ENCODE measurements at regions not wholly inside any gene's neighbourhood (a gene's known extent, or its start where the extent isn't known, plus 50 kb on each side); places are given as distances from the start of the nearest gene placed in this dataset.

GRCh38 chr13:85728811-85729210 lies 70.4 kb downstream of the SLITRK6 start:
- no peaks in the 10 kb centered on the region for H3K9me3 ChIP-seq (ENCODE audit: low read depth)
- no peaks in the 10 kb centered on the region for H3K79me2 ChIP-seq (ENCODE audit: insufficient read depth)
- no peak for DNase-seq
- no peak overlapping the region for H3K4me3 ChIP-seq
- no peaks in the 10 kb centered on the region for H3F3A ChIP-seq (ENCODE audit: insufficient read depth)
- no peaks in the 10 kb centered on the region for H3K27me3 ChIP-seq (replicated peaks; ENCODE audit: insufficient read depth)
- no peak overlapping the region for H3K4me2 ChIP-seq (ENCODE audit: unreplicated experiment)
- TF ChIP-seq EZH2phosphoT487 (IDR thresholded peaks at IDR 0.05; ENCODE audit: insufficient read depth, low read depth) (no peak), EZH2 (IDR thresholded peaks at IDR 0.05; ENCODE audit: insufficient read depth, poor library complexity, severe bottlenecking) (no peak)
- H3K4me1 ChIP-seq (ENCODE audit: insufficient read depth): no peaks in the 10 kb centered on the region
- H3K9me2 ChIP-seq (ENCODE audit: insufficient read depth): no peaks in the 10 kb centered on the region
- H3K27ac ChIP-seq: no peak overlapping the region
- H4K20me1 ChIP-seq (ENCODE audit: insufficient read depth): no peaks in the 10 kb centered on the region
- H3K9ac ChIP-seq: no peak overlapping the region
- no peak overlapping the region for H2AFZ ChIP-seq
- H3K36me3 ChIP-seq (ENCODE audit: low read depth): no peaks in the 10 kb centered on the region
- in situ Hi-C loops (cut with MboI): no loop called here

GRCh38 chr13:85725433-85725832 lies 73.8 kb downstream of the SLITRK6 start:
- H2AFZ ChIP-seq: no peak overlapping the region
- H3F3A ChIP-seq (ENCODE audit: insufficient read depth): no peaks in the 10 kb centered on the region
- no peaks in the 10 kb centered on the region for H3K36me3 ChIP-seq (ENCODE audit: low read depth)
- H3K4me3 ChIP-seq: no peak overlapping the region
- WGBS, 2 experiments (ENCODE audit: low coverage in 1 of 2, low lambda C conversion rate in 2 of 2, missing lambda C conversion rate in 2 of 2): 38 to 42% methylated on average over 2 of the region's 2 CpGs
- DNase-seq: no peak
- H3K9me2 ChIP-seq (ENCODE audit: insufficient read depth): no peaks in the 10 kb centered on the region
- H3K4me2 ChIP-seq (ENCODE audit: unreplicated experiment): no peak overlapping the region
- TF ChIP-seq EZH2 (IDR thresholded peaks at IDR 0.05; ENCODE audit: insufficient read depth, poor library complexity, severe bottlenecking) (no peak), EZH2phosphoT487 (IDR thresholded peaks at IDR 0.05; ENCODE audit: insufficient read depth, low read depth) (no peak)
- H3K27ac ChIP-seq: no peak overlapping the region
- no peaks in the 10 kb centered on the region for H3K27me3 ChIP-seq (replicated peaks; ENCODE audit: insufficient read depth)
- H3K4me1 ChIP-seq (ENCODE audit: insufficient read depth): no peaks in the 10 kb centered on the region
- in situ Hi-C loops (cut with MboI): no loop called here
- H3K9me3 ChIP-seq (ENCODE audit: low read depth): no peaks in the 10 kb centered on the region
- H3K79me2 ChIP-seq (ENCODE audit: insufficient read depth): no peaks in the 10 kb centered on the region
- no peak overlapping the region for H3K9ac ChIP-seq
- no peaks in the 10 kb centered on the region for H4K20me1 ChIP-seq (ENCODE audit: insufficient read depth)

GRCh38 chr13:85724546-85725432 lies 74.4 kb downstream of the SLITRK6 start:
- Histone ChIP-seq H3K27me3 (replicated peaks; ENCODE audit: insufficient read depth) (no peaks in the 10 kb centered on the region), H3F3A (ENCODE audit: insufficient read depth) (no peaks in the 10 kb centered on the region), H3K4me2 (ENCODE audit: unreplicated experiment) (no peak overlapping the region), H4K20me1 (ENCODE audit: insufficient read depth) (no peaks in the 10 kb centered on the region), H3K36me3 (ENCODE audit: low read depth) (no peaks in the 10 kb centered on the region), H3K9me3 (ENCODE audit: low read depth) (no peaks in the 10 kb centered on the region), H3K27ac (no peak overlapping the region), H2AFZ (no peak overlapping the region), H3K4me3 (no peak overlapping the region), H3K9ac (no peak overlapping the region), H3K9me2 (ENCODE audit: insufficient read depth) (no peaks in the 10 kb centered on the region), H3K79me2 (ENCODE audit: insufficient read depth) (no peaks in the 10 kb centered on the region), H3K4me1 (ENCODE audit: insufficient read depth) (no peaks in the 10 kb centered on the region)
- TF ChIP-seq EZH2phosphoT487 (IDR thresholded peaks at IDR 0.05; ENCODE audit: insufficient read depth, low read depth) (no peak), EZH2 (IDR thresholded peaks at IDR 0.05; ENCODE audit: insufficient read depth, poor library complexity, severe bottlenecking) (no peak)
- DNase-seq: no peak
- 31 to 34% methylated on average over 12 of the region's 12 CpGs for WGBS, 2 experiments (ENCODE audit: low coverage in 1 of 2, low lambda C conversion rate in 2 of 2, missing lambda C conversion rate in 2 of 2)
- in situ Hi-C loops (cut with MboI): no loop called here

GRCh38 chr13:85719749-85720148 lies 79.5 kb downstream of the SLITRK6 start:
- in situ Hi-C loops (cut with MboI): no loop called here
- Histone ChIP-seq H3K4me3 (no peak overlapping the region), H3K9ac (no peak overlapping the region), H3K36me3 (ENCODE audit: low read depth) (no peaks in the 10 kb centered on the region), H2AFZ (no peak overlapping the region), H3K4me2 (ENCODE audit: unreplicated experiment) (no peak overlapping the region), H3K27ac (no peak overlapping the region), H3K9me2 (ENCODE audit: insufficient read depth) (no peaks in the 10 kb centered on the region), H3K79me2 (ENCODE audit: insufficient read depth) (no peaks in the 10 kb centered on the region), H3K4me1 (ENCODE audit: insufficient read depth) (no peaks in the 10 kb centered on the region), H3K9me3 (ENCODE audit: low read depth) (no peaks in the 10 kb centered on the region), H4K20me1 (ENCODE audit: insufficient read depth) (no peaks in the 10 kb centered on the region), H3F3A (ENCODE audit: insufficient read depth) (no peaks in the 10 kb centered on the region), H3K27me3 (replicated peaks; ENCODE audit: insufficient read depth) (no peaks in the 10 kb centered on the region)
- 32 to 42% methylated on average over 1 of the region's 1 CpG for WGBS, 2 experiments (ENCODE audit: low coverage in 1 of 2, low lambda C conversion rate in 2 of 2, missing lambda C conversion rate in 2 of 2)
- no peak for DNase-seq
- TF ChIP-seq EZH2 (IDR thresholded peaks at IDR 0.05; ENCODE audit: insufficient read depth, poor library complexity, severe bottlenecking) (no peak), EZH2phosphoT487 (IDR thresholded peaks at IDR 0.05; ENCODE audit: insufficient read depth, low read depth) (no peak)
